K562 (cell line): ENCODE measurements at regions not wholly inside any gene's neighbourhood (a gene's known extent, or its start where the extent isn't known, plus 50 kb on each side); places are given as distances from the start of the nearest gene placed in this dataset.

ENCODE experiments used
- ATAC-seq: fragments of 200-7000 bp; cut with Tn5 transposase; 3 replicates; pipeline ENCODE4 v1.9.1; 2020; ENCODE audit warnings: moderate library complexity
- BruUV-seq: library from RNA; stranded (reverse); fragments of 400-500 nt; replicated peaks from 2 replicates; lab custom pipeline; 2021; lab: Mats Ljungman, UMichigan
- CTCF ChIA-PET: fragments of 300-600 bp; formaldehyde crosslinking; extraction: SDS; loops from one replicate; lab custom pipeline; 2021; ENCODE audit warnings: low intra/inter-chr PET ratio; lab: Yijun Ruan, JAX
- POLR2A ChIA-PET: fragments of 300-600, 350-650 bp; sonication (Branson Sonifier 250); formaldehyde crosslinking; extraction: SDS; loops from one replicate; lab custom pipeline; 2021; ENCODE audit warnings: antibody characterized with exemption, inconsistent platforms; lab: Yijun Ruan, JAX
- DNase-seq, 4 experiments: peaks; one replicate each; pipeline versions ENCODE4 v3.0.0 to v3.0.0-alpha.2; 2011 to 2018; ENCODE audit warnings: low spot score in 3 of 4, mixed read lengths in 3 of 4; ENCODE audit errors: extremely low read depth in 1 of 4
- FAIRE-seq: peaks from 2 replicates; lab custom pipeline; 2011; peaks lifted over from hg19 to GRCh38; lab: Jason Lieb, UNC
- H2AFZ ChIP-seq: 2 replicates; pipeline ENCODE4 v1.6.0; 2011; ENCODE audit warnings: low read depth, low read length, control low read depth, inconsistent platforms
- H3K27ac ChIP-seq: fragments of 200-600 bp; 3 replicates; pipeline ENCODE4 v1.8.0; 2011; ENCODE audit warnings: low read depth, mild to moderate bottlenecking, control low read depth, inconsistent platforms, low read length, moderate library complexity, mixed read lengths; ENCODE audit errors: extremely low read depth
- H3K27me3 ChIP-seq, 2 experiments: fragments of 300-600 bp in 1 of 2; 2 replicates in 1 of 2; 3 replicates in 1 of 2; pipeline versions ENCODE4 v1.6.0 to v1.8.0; 2011; ENCODE audit warnings: inconsistent platforms in 2 of 2, low read length in 2 of 2, mild to moderate bottlenecking in 1 of 2, mixed read lengths in 1 of 2, moderate library complexity in 1 of 2; ENCODE audit not compliant: control insufficient read depth in 2 of 2, insufficient read depth in 2 of 2
- H3K36me3 ChIP-seq: fragments of 300-600 bp; 3 replicates; pipeline ENCODE4 v1.8.0; 2011; ENCODE audit warnings: mild to moderate bottlenecking, low read length, inconsistent platforms; ENCODE audit not compliant: control insufficient read depth, insufficient read depth
- H3K4me1 ChIP-seq, 2 experiments: fragments of 200-600 bp in 1 of 2; replicated peaks in 1 of 2; 2 replicates in 1 of 2; 3 replicates in 1 of 2; pipeline versions ENCODE4 v1.5.1 to v1.8.0; 2011; ENCODE audit warnings: inconsistent platforms in 2 of 2, low read length in 2 of 2, mild to moderate bottlenecking in 1 of 2, mixed read lengths in 1 of 2, moderate library complexity in 1 of 2; ENCODE audit not compliant: control insufficient read depth in 2 of 2, insufficient read depth in 2 of 2
- H3K4me2 ChIP-seq: 2 replicates; pipeline ENCODE4 v1.6.1; 2011; ENCODE audit warnings: low read length, control low read depth, inconsistent platforms, mixed read lengths; ENCODE audit not compliant: insufficient read depth
- H3K4me3 ChIP-seq: fragments of 200-600 bp; sonication (generic), shearing (Covaris generic); 2 replicates; pipeline ENCODE4 v1.5.1; 2016; ENCODE audit warnings: control low read depth, inconsistent platforms
- H3K79me2 ChIP-seq: fragments of 200-600 bp; 3 replicates; pipeline ENCODE4 v1.8.0; 2011; ENCODE audit warnings: low read length, inconsistent platforms; ENCODE audit not compliant: control insufficient read depth, insufficient read depth
- H3K9ac ChIP-seq, 2 experiments: 2 replicates each; pipeline versions ENCODE4 v1.6.0 to v1.6.1; 2011; ENCODE audit warnings: low read depth in 2 of 2, low read length in 2 of 2, control low read depth in 1 of 2, inconsistent platforms in 1 of 2, mild to moderate bottlenecking in 1 of 2, mixed read lengths in 1 of 2; ENCODE audit not compliant: insufficient read depth in 1 of 2
- H3K9me1 ChIP-seq: one replicate; pipeline ENCODE4 v1.6.0; 2011; ENCODE audit warnings: inconsistent platforms, mild to moderate bottlenecking, low read length, moderate library complexity; ENCODE audit not compliant: control insufficient read depth, insufficient read depth
- H3K9me3 ChIP-seq: replicated peaks from 2 replicates; pipeline ENCODE4 v1.5.1; 2011; ENCODE audit warnings: low read depth, low read length, inconsistent platforms; ENCODE audit not compliant: control insufficient read depth, insufficient read depth
- H4K20me1 ChIP-seq: replicated peaks from 2 replicates; pipeline ENCODE4 v1.6.1; 2011; ENCODE audit warnings: low read length, inconsistent platforms, mixed read lengths; ENCODE audit not compliant: control insufficient read depth, insufficient read depth
- BRF1 ChIP-seq: IDR thresholded peaks from 3 replicates; pipeline ENCODE4 v1.6.1; 2011; ENCODE audit warnings: borderline replicate concordance, mild to moderate bottlenecking; ENCODE audit not compliant: insufficient read length; ENCODE audit errors: extremely low read depth
- HLTF ChIP-seq: fragments of 450-650 bp; IDR thresholded peaks from 2 replicates; pipeline ENCODE4 v1.6.1; 2016
- HMG20A ChIP-seq: fragments of 450-650 bp; formaldehyde crosslinking; conservative IDR thresholded peaks from 2 replicates; pipeline ENCODE4 v1.4.0; 2020; ENCODE audit warnings: mild to moderate bottlenecking, mixed read lengths
- HNRNPK ChIP-seq: fragments of 200-400 bp; formaldehyde crosslinking; IDR thresholded peaks from one replicate; pipeline ENCODE4 v1.6.1; 2018; ENCODE audit warnings: mild to moderate bottlenecking, low read depth, low read length; ENCODE audit not compliant: poor library complexity, severe bottlenecking
- IRF9 ChIP-seq: fragments of 450-650 bp; IDR thresholded peaks from 2 replicates; pipeline ENCODE4 v1.6.1; 2016; ENCODE audit warnings: missing biosample characterization, missing genetic modification characterization
- NFATC3 ChIP-seq: fragments of 450-650 bp; IDR thresholded peaks from 2 replicates; pipeline ENCODE4 v1.6.1; 2017; ENCODE audit warnings: mild to moderate bottlenecking
- PRMT5 ChIP-seq: sonication (generic); formaldehyde crosslinking; IDR thresholded peaks from 2 replicates; pipeline ENCODE4 v1.5.0; 2020; ENCODE audit warnings: missing genetic modification reagents
- PTBP1 ChIP-seq: fragments of 200-400 bp; formaldehyde crosslinking; IDR thresholded peaks from 2 replicates; pipeline ENCODE4 v1.6.1; 2017; ENCODE audit warnings: low read depth, low read length
- STAT5B ChIP-seq: fragments of 250-450 bp; sonication (Bioruptor Pico); IDR thresholded peaks from 2 replicates; pipeline ENCODE4 v1.8.0; 2021; ENCODE audit warnings: mild to moderate bottlenecking, inconsistent platforms
- THAP7 ChIP-seq: fragments of 250-450 bp; sonication (Bioruptor Pico); IDR thresholded peaks from 2 replicates; pipeline ENCODE4 v1.5.0; 2021
- ZNF561 ChIP-seq: fragments of 450-650 bp; formaldehyde crosslinking; conservative IDR thresholded peaks from 2 replicates; pipeline ENCODE4 v1.4.0; 2020; ENCODE audit warnings: mild to moderate bottlenecking, moderate library complexity
- ZNF764 ChIP-seq: fragments of 250-450 bp; sonication (Bioruptor Pico); IDR thresholded peaks from 2 replicates; pipeline ENCODE4 v1.4.0; 2020; ENCODE audit warnings: low read depth, mild to moderate bottlenecking, moderate library complexity
- WGBS: fragments of 100-300 bp; shearing (Covaris generic); methylation state at CpG from one replicate; pipeline ENCODE4 v1.1.6; 2016; ENCODE audit warnings: low coverage, mixed read lengths; ENCODE audit not compliant: insufficient coverage; ENCODE audit errors: missing lambda C conversion rate; 5-methylcytosine and 5-hydroxymethylcytosine counted together
- in situ Hi-C: fragments of 300-500 bp; cut with MboI; formaldehyde crosslinking; loops from 4 replicates; pipeline ENCODE4 v1.15.0; 2018; ENCODE audit warnings: inconsistent platforms, mixed read lengths
- intact Hi-C: fragments of 100-400 bp; cut with micrococcal nuclease; formaldehyde crosslinking; loops from 2 replicates; pipeline ENCODE4 v1.14.2; 2022
- TF ChIP-seq, protein P1 (sequence below): sonication (generic); formaldehyde crosslinking; IDR thresholded peaks from 2 replicates; pipeline ENCODE4 v1.8.0; 2022; ENCODE audit warnings: mild to moderate bottlenecking, low read depth, missing genetic modification reagents
- TF ChIP-seq, protein P2 (sequence below), 2 experiments: IDR thresholded peaks in 1 of 2; conservative IDR thresholded peaks in 1 of 2; 2 replicates each; pipeline ENCODE4 v1.6.1; 2016; ENCODE audit warnings: low read depth in 2 of 2, mild to moderate bottlenecking in 1 of 2, missing compliant biosample characterization in 1 of 2, missing genetic modification characterization in 1 of 2, moderate library complexity in 1 of 2

- no peak overlapping the region for H3K4me2 ChIP-seq
- H4K20me1 ChIP-seq = no peaks in the 10 kb centered on the region
- no peak overlapping the region for H3K27ac ChIP-seq
- H2AFZ ChIP-seq = no peak overlapping the region
- H3K79me2 ChIP-seq = no peaks in the 10 kb centered on the region
- BruUV-seq = no TSS peak
- no peak for FAIRE-seq
- no peaks in the 10 kb centered on the region for H3K9me3 ChIP-seq
- no peak overlapping the region for H3K9ac ChIP-seq
- peaks cover 0 to 16% of the 10 kb centered on the region in 2 experiments; a peak in 2 of 5 replicates for H3K27me3 ChIP-seq
- intact Hi-C loops = no loop called here
- no peaks in the 10 kb centered on the region for H3K4me1 ChIP-seq
- ATAC-seq = no peak
- H3K4me3 ChIP-seq = no peak overlapping the region
- CTCF ChIA-PET = no interaction called here
- WGBS = 5% methylated on average over 19 of the region's 22 CpGs
- in situ Hi-C loops = no loop called here
- TF ChIP-seq HNRNPK = no peak
- TF ChIP-seq HLTF = no peak
- TF ChIP-seq THAP7 (CRISPR knock-in tag) = no peak
- no peak for TF ChIP-seq STAT5B
- no peak for TF ChIP-seq IRF9 (tag)
- no peak for TF ChIP-seq PTBP1
- TF ChIP-seq BRF1 = no peak
- TF ChIP-seq HMG20A (CRISPR knock-in tag) = no peak
- TF ChIP-seq NFATC3 = no peak
- TF ChIP-seq, protein P1, sequence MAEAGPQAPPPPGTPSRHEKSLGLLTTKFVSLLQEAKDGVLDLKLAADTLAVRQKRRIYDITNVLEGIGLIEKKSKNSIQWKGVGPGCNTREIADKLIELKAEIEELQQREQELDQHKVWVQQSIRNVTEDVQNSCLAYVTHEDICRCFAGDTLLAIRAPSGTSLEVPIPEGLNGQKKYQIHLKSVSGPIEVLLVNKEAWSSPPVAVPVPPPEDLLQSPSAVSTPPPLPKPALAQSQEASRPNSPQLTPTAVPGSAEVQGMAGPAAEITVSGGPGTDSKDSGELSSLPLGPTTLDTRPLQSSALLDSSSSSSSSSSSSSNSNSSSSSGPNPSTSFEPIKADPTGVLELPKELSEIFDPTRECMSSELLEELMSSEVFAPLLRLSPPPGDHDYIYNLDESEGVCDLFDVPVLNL (CRISPR knock-in tag) = no peak
- no peak for TF ChIP-seq ZNF561 (CRISPR knock-in tag)
- TF ChIP-seq ZNF764 (CRISPR knock-in tag) = no peak
- no peak for TF ChIP-seq PRMT5
- TF ChIP-seq, protein P2, sequence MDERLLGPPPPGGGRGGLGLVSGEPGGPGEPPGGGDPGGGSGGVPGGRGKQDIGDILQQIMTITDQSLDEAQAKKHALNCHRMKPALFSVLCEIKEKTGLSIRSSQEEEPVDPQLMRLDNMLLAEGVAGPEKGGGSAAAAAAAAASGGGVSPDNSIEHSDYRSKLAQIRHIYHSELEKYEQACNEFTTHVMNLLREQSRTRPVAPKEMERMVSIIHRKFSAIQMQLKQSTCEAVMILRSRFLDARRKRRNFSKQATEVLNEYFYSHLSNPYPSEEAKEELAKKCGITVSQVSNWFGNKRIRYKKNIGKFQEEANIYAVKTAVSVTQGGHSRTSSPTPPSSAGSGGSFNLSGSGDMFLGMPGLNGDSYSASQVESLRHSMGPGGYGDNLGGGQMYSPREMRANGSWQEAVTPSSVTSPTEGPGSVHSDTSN (CRISPR knock-in tag; IDR thresholded peaks at IDR 0.05; ENCODE audit: low read depth) = no peak
- TF ChIP-seq, protein P2 (tag; conservative IDR thresholded peaks at IDR 0.05; ENCODE audit: low read depth) = no peak
- H3K9me1 ChIP-seq = no peaks in the 10 kb centered on the region
- POLR2A ChIA-PET = no interaction called here
- H3K36me3 ChIP-seq = no peaks in the 10 kb centered on the region
- DNase-seq = no peak
Observed at GRCh38 chr1:2862814-2863647, 61.5 kb upstream of the TTC34 start.
